Urothelium cell line (cell line): ENCODE measurements at regions not wholly inside any gene's neighbourhood (a gene's known extent, or its start where the extent isn't known, plus 50 kb on each side); places are given as distances from the start of the nearest gene placed in this dataset.
"Not testable (repeated sequence)": the region's sequence is repeated elsewhere in the genome, so short reads cannot be mapped to it uniquely, and the experiment has no call there.

Experiments used
- DNase-seq: peaks from one replicate; pipeline ENCODE4 v3.0.0; 2011; ENCODE audit warnings: low spot score, mixed read lengths
- FAIRE-seq: peaks from 2 replicates; lab custom pipeline; 2011; peaks lifted over from hg19 to GRCh38; lab: Jason Lieb, UNC

DNA sequence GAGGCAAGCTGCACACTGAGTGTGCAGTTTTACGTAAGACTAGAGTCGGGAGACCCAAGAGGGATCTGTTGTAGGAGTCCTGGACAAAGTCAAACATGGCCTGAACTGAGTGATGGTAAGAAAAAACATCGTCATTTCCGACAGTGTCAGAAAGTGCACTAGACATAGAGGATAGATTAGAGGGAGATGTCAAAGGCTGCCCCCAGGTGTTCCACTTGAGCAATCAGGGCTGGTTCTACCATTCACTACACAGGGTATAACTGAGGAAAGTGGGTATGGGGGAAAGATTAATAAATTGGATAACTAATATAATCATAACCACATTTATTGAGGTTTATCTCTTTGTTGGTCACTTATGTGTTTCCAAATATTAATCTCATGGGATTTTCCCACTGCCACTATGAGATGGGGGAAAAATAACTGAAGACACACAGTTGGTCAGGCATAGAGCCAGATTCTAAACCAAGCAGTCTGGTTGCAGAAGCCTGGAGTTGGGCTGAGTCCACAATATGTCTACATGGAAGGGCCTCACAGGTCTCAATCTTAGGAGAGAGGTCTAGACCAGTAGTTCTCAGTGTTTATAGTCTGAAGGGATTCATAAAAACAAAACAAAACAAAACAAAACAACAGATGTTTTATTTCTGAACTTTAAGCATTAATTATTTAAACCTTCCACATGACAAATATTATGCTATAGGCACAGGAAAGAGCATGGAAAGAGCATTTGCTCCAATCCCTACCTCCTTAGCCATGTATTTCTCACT lies 766.5 kb downstream of the NTRK3 start:
- FAIRE-seq (no peak), DNase-seq (no peak)

DNA sequence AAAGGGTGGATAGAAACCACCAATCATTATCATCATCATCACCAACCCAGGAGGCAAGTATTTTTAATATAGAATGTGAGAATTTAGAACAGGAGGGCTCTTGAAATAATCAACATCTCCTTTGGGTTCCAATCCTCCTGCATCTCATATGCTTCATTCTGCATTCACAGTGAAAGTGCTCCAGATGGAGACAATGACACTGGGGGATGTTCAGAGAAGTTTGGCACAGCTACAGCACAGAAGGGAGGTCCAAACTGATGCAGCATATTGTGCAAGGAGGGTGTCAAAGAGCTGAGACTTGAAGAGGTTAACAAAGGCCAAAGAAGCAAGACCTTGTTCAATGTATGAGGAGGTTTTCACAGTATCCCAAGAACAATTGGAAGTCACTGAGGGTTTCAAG lies 767.1 kb downstream of the NTRK3 start:
- FAIRE-seq, result no peak

DNA sequence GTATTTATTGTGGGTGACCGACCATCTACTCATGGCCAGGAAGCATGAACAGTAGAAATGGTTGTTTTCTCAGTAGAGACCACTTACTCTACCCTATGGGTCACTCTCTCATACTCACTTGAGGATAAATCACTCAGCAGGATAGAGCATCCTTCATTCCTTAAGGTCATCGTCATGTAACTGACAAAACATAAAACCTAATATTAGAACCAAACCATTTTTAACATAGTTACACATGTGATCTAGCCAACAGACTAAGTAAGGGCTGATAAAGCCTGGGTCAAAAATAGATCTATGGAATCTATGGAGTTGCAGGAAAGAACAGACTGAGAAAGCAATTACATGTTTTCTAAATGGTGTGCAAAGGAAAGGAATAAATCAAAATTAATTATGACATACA lies 769.1 kb downstream of the NTRK3 start:
- no peak for FAIRE-seq

More for the DNA sequence above, 767.1 kb downstream of the NTRK3 start:
- DNase-seq, result no peak

DNA sequence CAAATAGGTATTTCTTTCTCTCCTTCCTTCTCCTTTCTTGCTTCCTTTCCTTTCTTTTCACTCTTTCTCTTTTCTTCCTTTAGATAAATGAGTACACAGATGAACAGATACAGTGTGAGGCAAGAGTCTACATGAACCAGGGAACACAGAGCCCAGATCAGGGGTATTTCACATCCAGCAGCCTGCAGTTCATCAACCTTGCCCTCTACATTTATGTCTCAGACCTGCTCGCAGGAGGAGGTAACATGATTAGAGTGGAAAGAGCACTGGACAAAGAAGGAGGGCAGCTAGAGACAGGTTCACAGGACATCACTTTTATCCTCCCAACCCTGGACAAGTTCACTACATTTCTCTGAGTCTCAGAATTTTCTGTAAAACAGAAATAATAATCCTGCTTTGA lies 773.1 kb downstream of the NTRK3 start:
- FAIRE-seq (no peak), DNase-seq (no peak)

More for the DNA sequence above, 769.1 kb downstream of the NTRK3 start:
- no peak for DNase-seq

DNA sequence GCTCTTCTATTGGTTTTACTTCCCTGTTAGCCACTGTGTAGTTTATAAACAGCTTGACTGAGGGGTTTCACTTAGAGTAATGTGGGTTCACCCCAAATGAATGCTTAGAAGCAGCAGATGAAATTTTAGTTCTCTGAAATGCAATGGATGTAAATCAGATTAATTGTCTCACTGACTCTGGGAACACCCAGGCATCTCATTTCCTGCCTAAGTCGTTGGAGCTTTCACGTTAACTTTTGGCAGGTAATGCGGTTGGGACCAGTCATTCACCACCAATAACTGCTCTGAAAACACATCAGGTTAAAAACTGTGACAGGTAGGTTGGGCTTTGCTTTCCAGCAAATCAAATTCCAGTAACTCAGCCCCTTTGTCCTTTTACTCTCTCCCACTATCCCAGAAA lies 775.4 kb downstream of the NTRK3 start:
- no peak for DNase-seq
- no peak for FAIRE-seq

DNA sequence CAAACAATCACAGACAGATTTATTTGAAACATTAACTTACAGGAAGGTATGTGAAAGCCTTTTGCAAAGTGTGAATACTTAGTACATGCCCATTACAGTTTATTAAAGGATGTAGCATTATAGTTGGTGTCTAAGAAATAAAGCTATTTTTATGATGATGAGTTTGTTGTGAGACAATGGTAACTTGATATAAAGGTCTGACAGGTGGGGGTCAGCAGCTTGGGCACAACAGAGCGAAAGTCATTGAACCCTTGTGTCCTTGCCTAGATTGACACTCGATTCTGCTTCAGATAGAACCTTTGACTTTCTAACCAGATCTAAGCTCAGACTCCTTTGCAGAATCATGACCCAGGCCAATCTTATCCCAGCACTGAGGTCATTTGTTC lies 777.9 kb downstream of the NTRK3 start:
- no peak for FAIRE-seq
- DNase-seq, result no peak

DNA sequence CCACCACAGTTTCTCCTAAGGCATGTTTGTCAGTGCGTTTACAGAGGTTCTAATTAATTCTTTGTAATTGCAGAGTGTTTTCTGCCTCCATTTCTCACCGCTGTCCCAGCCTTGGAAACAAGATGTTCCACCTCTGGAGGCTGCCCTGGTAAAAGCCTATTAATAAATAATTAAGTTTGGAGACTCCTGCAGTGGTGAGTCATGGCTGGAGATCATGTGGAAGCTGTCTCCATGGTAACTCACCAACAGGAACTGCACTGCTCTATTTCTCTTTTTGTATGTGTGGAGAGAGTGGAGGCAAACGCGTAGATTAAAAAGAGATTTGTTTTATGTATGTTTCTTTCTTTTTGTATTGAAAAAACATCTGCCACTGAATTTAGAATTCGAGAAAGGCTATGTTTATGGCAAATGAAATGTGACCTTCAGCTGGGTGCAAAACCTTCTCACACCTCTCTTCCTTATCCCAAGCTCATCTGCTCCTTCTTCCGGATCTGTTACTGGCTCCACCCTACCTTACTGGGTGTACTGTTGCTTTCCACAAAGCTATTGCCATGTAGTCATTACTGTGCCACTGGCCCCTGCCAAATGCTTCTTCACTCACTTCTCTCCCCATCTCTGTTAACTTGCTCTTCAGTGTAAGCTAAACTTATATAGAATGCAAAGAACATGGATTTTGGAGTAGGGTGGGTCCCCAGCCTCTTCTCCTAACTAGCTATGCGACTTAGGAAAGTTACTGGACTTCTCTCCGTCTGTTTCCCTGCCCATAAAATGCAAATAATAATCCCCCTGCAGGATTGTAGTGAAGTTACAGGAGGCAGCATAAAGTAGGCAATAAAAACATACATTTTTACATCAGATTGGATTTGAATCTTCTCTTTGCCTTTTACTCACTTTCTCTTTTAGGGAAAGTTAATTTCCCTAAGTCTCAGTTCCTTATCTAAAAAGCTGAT lies 778.5 kb downstream of the NTRK3 start:
- DNase-seq (peak; percentile 78), FAIRE-seq (no peak)

DNA sequence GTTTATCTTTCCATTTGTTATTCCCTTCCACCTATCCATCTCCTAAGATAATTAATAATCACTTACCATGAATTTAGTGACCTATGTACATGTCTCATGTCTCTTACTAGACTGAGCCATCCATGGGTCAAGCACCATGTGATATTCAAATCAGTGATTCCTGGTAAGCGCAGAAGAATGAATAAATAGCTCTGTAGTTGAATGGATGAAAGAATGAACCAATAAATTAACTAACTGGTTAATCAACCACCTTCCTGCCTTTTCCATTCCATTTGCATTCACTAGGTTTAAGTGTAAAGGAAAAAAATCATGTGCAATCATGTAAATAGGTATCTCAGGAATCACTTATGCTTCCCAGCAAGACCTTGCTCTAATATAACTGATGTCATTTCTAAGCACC lies 779.5 kb downstream of the NTRK3 start:
- DNase-seq (no peak), FAIRE-seq (no peak)

DNA sequence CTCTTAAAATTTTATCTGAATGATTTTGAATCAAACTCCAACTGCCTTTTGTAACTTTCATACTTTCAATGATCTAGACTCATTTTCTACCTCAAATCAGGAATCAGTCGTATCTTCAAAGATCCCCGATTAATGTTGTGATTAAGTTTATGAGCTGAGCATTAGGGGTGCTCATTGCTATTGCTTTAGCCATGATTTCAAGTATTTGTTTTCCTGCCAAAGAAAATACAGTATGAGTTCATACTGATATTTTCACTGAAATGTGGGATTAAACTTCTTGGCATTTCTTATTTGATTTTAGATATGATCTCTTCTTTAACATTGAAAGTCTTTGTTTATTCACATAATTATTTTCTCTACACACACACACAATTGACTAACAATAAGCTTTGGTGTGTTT lies 785.6 kb downstream of the NTRK3 start:
- DNase-seq, result no peak
- FAIRE-seq, result no peak

DNA sequence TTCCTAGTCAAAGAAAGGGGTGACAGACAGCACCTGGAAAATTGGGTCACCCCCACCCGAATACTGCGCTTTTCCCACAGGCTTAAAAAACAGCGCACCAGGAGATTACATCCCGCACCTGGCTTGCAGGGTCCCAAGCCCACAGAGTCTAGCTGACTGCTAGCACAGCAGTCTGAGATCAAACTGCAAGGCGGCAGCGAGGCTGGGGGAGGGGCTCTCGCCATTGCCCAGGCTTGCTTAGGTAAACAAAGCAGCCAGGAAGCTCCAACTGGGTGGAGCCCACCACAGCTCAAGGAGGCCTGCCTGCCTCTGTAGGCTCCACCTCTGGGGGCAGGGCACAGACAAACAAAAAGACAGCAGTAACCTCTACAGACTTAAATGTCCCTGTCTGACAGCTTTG lies 792.6 kb downstream of the NTRK3 start:
- not testable (repeated sequence) for DNase-seq, FAIRE-seq

DNA sequence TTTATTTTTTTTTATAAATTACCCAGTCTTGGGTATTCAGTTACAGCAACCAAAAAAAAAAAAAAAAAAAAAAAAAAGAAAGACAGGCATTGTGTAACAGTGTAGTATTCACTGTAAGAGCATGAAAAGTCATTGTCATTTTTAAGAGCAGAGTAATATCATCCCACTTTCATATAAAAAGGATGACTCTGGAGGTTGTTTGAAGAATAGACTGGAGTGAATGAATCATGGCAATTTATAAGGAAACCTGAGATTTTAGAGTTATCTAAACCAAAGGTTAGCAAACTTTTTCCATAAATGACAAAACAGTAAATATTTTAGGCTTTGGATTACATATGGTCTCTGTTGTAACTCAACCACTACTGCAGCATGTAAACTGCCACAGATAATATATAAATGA lies 794.9 kb downstream of the NTRK3 start:
- DNase-seq (no peak), FAIRE-seq (no peak)

DNA sequence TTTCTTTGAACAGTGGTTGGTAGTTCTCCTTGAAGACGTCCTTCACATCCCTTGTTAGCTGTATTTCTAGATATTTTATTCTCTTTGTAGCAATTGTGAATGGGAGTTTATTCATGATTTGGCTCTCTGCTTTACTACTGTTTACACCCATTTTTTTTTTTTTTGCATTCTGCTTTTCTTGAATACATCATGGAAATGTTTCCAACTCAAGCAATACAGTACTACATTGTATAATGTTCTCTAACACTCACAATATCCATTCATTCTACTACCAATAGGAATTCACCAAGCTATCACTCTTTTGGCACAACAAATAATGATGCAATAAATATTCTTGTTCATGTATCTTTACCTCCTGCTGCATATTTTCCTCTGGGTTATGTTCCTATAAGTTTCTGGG lies 801.7 kb downstream of the NTRK3 start:
- DNase-seq, result no peak
- FAIRE-seq, result no peak

DNA sequence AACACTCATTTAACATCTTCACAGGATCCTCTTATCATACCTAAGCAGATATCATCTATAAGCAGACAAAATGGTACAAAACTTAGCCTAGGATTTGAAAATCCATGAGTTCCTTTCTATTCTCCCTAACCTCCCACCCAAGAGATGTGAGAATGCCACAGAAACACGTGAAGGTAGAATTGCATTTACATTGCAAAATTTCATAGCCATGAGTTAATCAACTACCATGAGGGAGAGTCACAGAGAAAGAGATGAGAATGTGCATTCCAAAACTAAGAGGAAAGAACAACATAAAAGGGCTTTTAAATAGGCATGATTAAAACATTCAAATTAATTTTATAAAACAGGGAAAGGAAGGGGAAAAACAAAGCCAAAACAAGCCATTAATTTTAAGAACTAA lies 806.2 kb downstream of the NTRK3 start:
- FAIRE-seq (no peak), DNase-seq (no peak)

DNA sequence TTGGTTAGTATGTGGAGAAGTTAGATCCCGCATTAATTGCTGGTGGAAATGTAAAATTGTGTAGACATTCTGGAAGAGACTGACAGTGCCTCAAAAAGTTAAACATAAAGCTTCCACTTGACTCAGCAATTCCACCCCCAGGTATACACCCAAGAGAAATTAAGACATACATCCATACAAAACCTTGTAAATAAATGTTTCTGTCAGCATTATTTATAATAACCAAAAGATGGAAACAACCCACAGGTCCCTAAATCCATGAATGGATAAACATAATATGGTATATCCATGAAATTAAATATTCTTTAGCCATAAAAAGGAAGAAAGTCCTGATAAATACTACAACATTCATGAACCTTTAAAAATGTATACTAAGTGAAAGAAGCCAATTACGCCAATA lies 817.4 kb downstream of the NTRK3 start:
- FAIRE-seq (no peak), DNase-seq (no peak)

DNA sequence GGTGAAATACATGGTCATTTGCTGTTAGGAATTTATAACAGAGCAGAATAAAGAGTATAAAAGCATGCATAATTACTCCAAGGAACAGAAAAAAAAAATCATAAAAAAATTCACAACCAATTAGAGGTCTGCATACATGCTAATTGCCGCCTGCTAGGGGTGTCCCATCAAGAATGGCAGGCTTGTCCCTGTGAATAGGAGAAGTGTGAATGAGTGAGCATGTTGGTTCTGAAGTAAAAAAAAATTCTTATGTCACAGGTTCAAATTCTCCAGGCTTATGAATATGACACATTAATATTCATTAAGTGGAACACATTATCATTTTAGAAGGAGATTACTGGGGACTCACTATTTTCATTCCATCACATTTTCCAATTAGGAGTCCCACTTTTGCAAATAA lies 822.7 kb downstream of the NTRK3 start:
- FAIRE-seq (no peak), DNase-seq (no peak)

DNA sequence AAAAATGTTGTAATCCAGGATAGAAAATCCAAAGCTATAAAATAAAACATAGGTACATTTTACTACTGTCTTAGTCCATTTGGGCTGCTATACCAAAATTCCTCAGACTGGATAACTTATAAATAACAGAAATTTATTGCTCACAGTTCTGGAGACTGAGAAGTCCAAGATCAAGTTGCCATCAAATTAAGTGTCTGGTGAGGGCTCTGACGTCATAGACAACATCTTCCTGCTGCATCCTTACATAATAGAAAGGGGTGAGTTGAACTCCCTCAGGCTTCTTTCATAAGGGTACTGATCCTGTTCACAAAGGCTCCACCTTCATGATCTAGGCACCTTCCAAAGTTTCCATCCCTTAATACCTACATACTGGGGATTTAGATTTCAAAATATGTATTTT lies 826.8 kb downstream of the NTRK3 start:
- DNase-seq (no peak), FAIRE-seq (no peak)

DNA sequence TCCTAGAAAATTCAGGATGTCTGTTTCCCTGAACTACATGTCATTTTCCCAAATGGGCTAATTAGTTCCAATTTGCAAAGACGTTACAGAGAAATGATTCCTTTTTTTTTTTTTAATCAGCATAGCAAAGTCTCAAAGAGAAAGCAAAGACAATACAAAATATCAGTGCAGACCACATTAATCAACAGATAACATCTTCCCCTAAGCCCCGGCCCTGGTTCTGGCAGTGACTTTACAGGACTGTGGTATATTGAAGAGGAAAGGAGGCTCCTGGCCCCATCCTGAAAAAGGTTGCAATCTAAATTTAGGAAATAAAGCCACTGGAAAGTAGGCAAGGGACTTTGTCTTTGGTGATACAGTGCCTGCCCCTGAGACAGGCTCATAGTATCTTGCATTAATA lies 836.5 kb downstream of the NTRK3 start:
- FAIRE-seq (no peak), DNase-seq (no peak)

DNA sequence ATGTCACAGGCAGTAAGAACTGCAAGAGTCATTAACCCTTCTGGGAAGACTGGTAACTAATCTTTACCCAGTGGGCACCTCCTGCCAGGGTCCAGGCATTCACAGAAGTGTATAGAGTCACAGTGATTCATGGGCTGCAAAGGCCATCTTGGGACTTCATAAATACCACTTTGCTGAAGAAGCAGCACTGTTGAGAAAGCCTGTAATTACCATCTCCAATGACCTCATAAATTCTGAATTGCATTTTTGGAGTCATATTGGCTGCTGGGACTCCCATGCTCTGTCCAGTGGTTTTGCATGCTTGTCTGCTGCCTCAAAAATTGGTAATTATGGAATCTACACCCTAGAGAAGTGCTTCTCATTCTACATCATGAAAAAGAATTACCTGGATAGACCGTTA lies 837.2 kb downstream of the NTRK3 start:
- FAIRE-seq, result no peak
- DNase-seq, result no peak

DNA sequence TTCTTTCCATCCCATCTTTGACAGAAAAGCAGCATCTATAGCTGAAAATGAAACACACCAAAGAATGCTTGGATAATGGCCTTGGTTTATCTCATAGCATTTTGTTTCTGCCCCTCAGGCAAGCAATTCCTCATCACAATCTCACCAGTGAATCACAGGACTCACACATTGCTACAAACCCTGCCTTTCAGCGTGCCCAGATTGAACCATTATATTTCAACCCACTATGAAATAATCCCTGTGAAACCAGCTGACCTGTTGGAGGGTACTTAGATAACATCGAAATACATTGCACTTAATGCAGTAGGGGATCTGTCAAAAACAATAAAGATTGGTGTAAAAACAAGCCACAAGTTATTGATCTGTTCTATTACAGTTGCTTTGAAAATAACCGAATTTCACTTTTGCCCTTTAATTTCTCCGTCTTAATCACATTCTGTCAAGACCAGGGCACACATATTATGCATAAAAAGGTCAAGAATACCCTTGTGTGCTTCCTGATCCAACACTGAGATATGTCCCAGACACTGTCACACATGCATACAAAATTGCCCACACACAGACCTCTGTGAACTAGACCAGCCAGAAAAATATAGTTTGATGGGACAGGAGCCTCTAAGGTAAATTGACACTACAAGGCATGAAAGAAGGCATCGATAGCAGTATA lies 839.8 kb downstream of the NTRK3 start:
- FAIRE-seq (no peak), DNase-seq (no peak)

DNA sequence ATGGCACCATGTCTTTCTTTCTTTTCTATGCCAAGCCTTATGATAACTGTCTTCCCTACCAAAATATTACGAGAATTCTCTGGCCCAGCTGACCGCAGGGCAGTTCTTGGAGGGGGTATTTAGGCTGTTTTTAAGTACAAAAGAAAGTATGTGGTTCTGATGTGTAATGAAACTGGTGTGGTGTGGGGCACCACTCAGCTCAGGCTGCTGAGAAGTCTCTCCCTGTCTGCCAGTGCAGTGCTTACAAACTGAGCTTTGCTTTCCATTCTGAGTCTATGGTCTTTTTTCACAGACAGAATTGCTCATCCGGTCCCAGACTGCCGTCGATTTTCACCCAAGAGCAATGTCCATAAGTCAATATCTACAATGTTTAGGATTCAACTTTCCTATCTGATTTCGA lies 847.6 kb downstream of the NTRK3 start:
- FAIRE-seq (no peak), DNase-seq (no peak)

DNA sequence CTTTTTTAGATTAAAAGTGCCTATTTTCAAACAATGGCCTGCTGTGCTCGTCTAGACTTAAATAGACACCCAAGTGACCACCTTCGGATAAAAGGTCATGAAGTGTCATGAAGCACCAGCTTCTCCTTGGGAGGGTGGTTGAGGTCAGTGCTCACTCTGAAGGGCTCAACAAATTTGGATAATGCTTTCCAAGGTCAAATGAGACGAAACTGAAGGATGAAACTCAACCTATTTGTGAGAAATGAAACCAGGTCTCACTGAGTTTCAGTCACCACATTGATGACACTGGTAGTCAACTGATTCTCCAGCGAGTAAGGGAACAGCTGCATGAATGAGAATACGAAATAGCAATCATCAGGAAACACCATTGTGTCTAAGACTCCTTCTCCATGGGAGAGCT lies 852.6 kb downstream of the NTRK3 start:
- FAIRE-seq (no peak), DNase-seq (no peak)

DNA sequence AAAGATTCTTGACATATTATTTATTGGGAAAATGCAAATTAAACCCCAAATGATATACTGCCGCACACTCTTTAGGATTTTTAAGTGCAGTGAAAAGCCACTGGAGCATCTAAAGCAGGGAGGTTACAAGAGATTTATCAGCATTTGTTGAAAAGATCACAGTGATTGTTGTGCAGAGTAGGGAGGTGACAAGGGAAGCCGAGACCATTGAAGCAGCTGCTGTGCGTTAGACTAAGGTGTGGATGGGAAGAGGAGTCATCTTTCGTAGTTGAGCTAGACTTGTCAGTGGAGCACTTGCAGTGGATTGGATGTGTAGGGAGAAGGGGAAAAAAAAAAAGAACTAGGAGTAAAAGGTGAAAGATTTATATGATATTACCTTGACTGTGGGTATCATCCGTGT lies 854.6 kb downstream of the NTRK3 start:
- DNase-seq, result no peak
- no peak for FAIRE-seq
